ENCODE measurements at regions not wholly inside any gene's neighbourhood (a gene's known extent, or its start where the extent isn't known, plus 50 kb on each side); places are given as distances from the start of the nearest gene placed in this dataset.
A peak's percentile ranks its signal among the peaks of the same experiment; 100 is the strongest.

GRCh38 chr20:40154514-40154913, 534.5 kb downstream of the MAFB start:
- Histone ChIP-seq H3K27me3 (replicated peaks; ENCODE audit: control insufficient read depth, insufficient read depth, low read length) (peaks cover 4% of the 10 kb centered on the region), H3K9ac (ENCODE audit: low read length) (no peak overlapping the region), H3K9me3 (ENCODE audit: control insufficient read depth, low read length) (no peaks in the 10 kb centered on the region), H3K36me3 (ENCODE audit: control insufficient read depth, insufficient read depth, low read length, severe bottlenecking) (no peaks in the 10 kb centered on the region), H3K4me1 (ENCODE audit: control insufficient read depth, insufficient read depth, low read length) (peaks cover 7% of the 10 kb centered on the region), H3K4me3 (ENCODE audit: low read length) (no peak overlapping the region)
- DNase-seq (ENCODE audit: low read depth), result no peak

GRCh38 chr20:40148886-40149285, 540.1 kb downstream of the MAFB start:
- H3K9me3 ChIP-seq (ENCODE audit: control insufficient read depth, low read length), result peaks cover 8% of the 10 kb centered on the region
- peaks cover 6% of the 10 kb centered on the region for H3K27me3 ChIP-seq (replicated peaks; ENCODE audit: control insufficient read depth, insufficient read depth, low read length)
- H3K4me1 ChIP-seq (ENCODE audit: control insufficient read depth, insufficient read depth, low read length), result no peaks in the 10 kb centered on the region
- no peak overlapping the region for H3K4me3 ChIP-seq (ENCODE audit: low read length)
- no peak for DNase-seq (ENCODE audit: low read depth)
- H3K9ac ChIP-seq (ENCODE audit: low read length), result no peak overlapping the region
- H3K36me3 ChIP-seq (ENCODE audit: control insufficient read depth, insufficient read depth, low read length, severe bottlenecking), result no peaks in the 10 kb centered on the region

GRCh38 chr20:40146071-40146470, 543.0 kb downstream of the MAFB start:
- Histone ChIP-seq H3K9me3 (ENCODE audit: control insufficient read depth, low read length) (peaks cover 8% of the 10 kb centered on the region), H3K9ac (ENCODE audit: low read length) (no peak overlapping the region), H3K4me1 (ENCODE audit: control insufficient read depth, insufficient read depth, low read length) (no peaks in the 10 kb centered on the region), H3K36me3 (ENCODE audit: control insufficient read depth, insufficient read depth, low read length, severe bottlenecking) (no peaks in the 10 kb centered on the region), H3K4me3 (ENCODE audit: low read length) (no peak overlapping the region), H3K27me3 (replicated peaks; ENCODE audit: control insufficient read depth, insufficient read depth, low read length) (peaks cover 6% of the 10 kb centered on the region)
- DNase-seq (ENCODE audit: low read depth), result no peak

GRCh38 chr20:40144581-40144980, 544.5 kb downstream of the MAFB start:
- Histone ChIP-seq H3K27me3 (replicated peaks; ENCODE audit: control insufficient read depth, insufficient read depth, low read length) (peaks cover 6% of the 10 kb centered on the region), H3K9me3 (ENCODE audit: control insufficient read depth, low read length) (peaks cover 8% of the 10 kb centered on the region), H3K4me3 (ENCODE audit: low read length) (no peak overlapping the region), H3K36me3 (ENCODE audit: control insufficient read depth, insufficient read depth, low read length, severe bottlenecking) (no peaks in the 10 kb centered on the region), H3K4me1 (ENCODE audit: control insufficient read depth, insufficient read depth, low read length) (no peaks in the 10 kb centered on the region), H3K9ac (ENCODE audit: low read length) (no peak overlapping the region)
- DNase-seq (ENCODE audit: low read depth), result no peak

GRCh38 chr20:40134176-40134575, 554.9 kb downstream of the MAFB start:
- Histone ChIP-seq H3K36me3 (ENCODE audit: control insufficient read depth, insufficient read depth, low read length, severe bottlenecking) (no peaks in the 10 kb centered on the region), H3K27me3 (replicated peaks; ENCODE audit: control insufficient read depth, insufficient read depth, low read length) (peaks cover 14% of the 10 kb centered on the region), H3K9ac (ENCODE audit: low read length) (no peak overlapping the region), H3K4me3 (ENCODE audit: low read length) (no peak overlapping the region), H3K4me1 (ENCODE audit: control insufficient read depth, insufficient read depth, low read length) (no peaks in the 10 kb centered on the region), H3K9me3 (ENCODE audit: control insufficient read depth, low read length) (no peaks in the 10 kb centered on the region)
- no peak for DNase-seq (ENCODE audit: low read depth)

- Histone ChIP-seq H3K4me1 (ENCODE audit: control insufficient read depth, insufficient read depth, low read length) (no peaks in the 10 kb centered on the region), H3K9ac (ENCODE audit: low read length) (no peak overlapping the region), H3K36me3 (ENCODE audit: control insufficient read depth, insufficient read depth, low read length, severe bottlenecking) (no peaks in the 10 kb centered on the region), H3K27me3 (replicated peaks; ENCODE audit: control insufficient read depth, insufficient read depth, low read length) (peaks cover 4% of the 10 kb centered on the region), H3K4me3 (ENCODE audit: low read length) (no peak overlapping the region), H3K9me3 (ENCODE audit: control insufficient read depth, low read length) (no peaks in the 10 kb centered on the region)
- DNase-seq (ENCODE audit: low read depth), result no peak
Measured at GRCh38 chr20:40120827-40121226, 568.2 kb downstream of the MAFB start.

GRCh38 chr20:40111282-40111681, 577.8 kb downstream of the MAFB start:
- no peak overlapping the region for H3K9ac ChIP-seq (ENCODE audit: low read length)
- no peak for DNase-seq (ENCODE audit: low read depth)
- no peaks in the 10 kb centered on the region for H3K36me3 ChIP-seq (ENCODE audit: control insufficient read depth, insufficient read depth, low read length, severe bottlenecking)
- no peaks in the 10 kb centered on the region for H3K9me3 ChIP-seq (ENCODE audit: control insufficient read depth, low read length)
- no peak overlapping the region for H3K4me3 ChIP-seq (ENCODE audit: low read length)
- H3K27me3 ChIP-seq (replicated peaks; ENCODE audit: control insufficient read depth, insufficient read depth, low read length), result no peaks in the 10 kb centered on the region
- peaks cover 32% of the 10 kb centered on the region for H3K4me1 ChIP-seq (ENCODE audit: control insufficient read depth, insufficient read depth, low read length)

- peak overlapping the region; percentile 4 for H3K4me3 ChIP-seq (ENCODE audit: low read length)
- no peaks in the 10 kb centered on the region for H3K9me3 ChIP-seq (ENCODE audit: control insufficient read depth, low read length)
- peak overlapping the region; percentile 54 for H3K9ac ChIP-seq (ENCODE audit: low read length)
- no peaks in the 10 kb centered on the region for H3K27me3 ChIP-seq (replicated peaks; ENCODE audit: control insufficient read depth, insufficient read depth, low read length)
- H3K4me1 ChIP-seq (ENCODE audit: control insufficient read depth, insufficient read depth, low read length), result peaks cover 32% of the 10 kb centered on the region
- H3K36me3 ChIP-seq (ENCODE audit: control insufficient read depth, insufficient read depth, low read length, severe bottlenecking), result no peaks in the 10 kb centered on the region
- DNase-seq (ENCODE audit: low read depth), result no peak
Measured at GRCh38 chr20:40110311-40110831, 578.7 kb downstream of the MAFB start.

- Histone ChIP-seq H3K36me3 (ENCODE audit: control insufficient read depth, insufficient read depth, low read length, severe bottlenecking) (no peaks in the 10 kb centered on the region), H3K27me3 (replicated peaks; ENCODE audit: control insufficient read depth, insufficient read depth, low read length) (no peaks in the 10 kb centered on the region), H3K9me3 (ENCODE audit: control insufficient read depth, low read length) (no peaks in the 10 kb centered on the region), H3K9ac (ENCODE audit: low read length) (no peak overlapping the region), H3K4me3 (ENCODE audit: low read length) (no peak overlapping the region), H3K4me1 (ENCODE audit: control insufficient read depth, insufficient read depth, low read length) (peaks cover 32% of the 10 kb centered on the region)
- no peak for DNase-seq (ENCODE audit: low read depth)
Measured at GRCh38 chr20:40109136-40109535, 579.9 kb downstream of the MAFB start.

GRCh38 chr20:40108321-40108720, 580.7 kb downstream of the MAFB start:
- Histone ChIP-seq H3K27me3 (replicated peaks; ENCODE audit: control insufficient read depth, insufficient read depth, low read length) (no peaks in the 10 kb centered on the region), H3K9ac (ENCODE audit: low read length) (no peak overlapping the region), H3K36me3 (ENCODE audit: control insufficient read depth, insufficient read depth, low read length, severe bottlenecking) (no peaks in the 10 kb centered on the region), H3K9me3 (ENCODE audit: control insufficient read depth, low read length) (no peaks in the 10 kb centered on the region), H3K4me3 (ENCODE audit: low read length) (no peak overlapping the region), H3K4me1 (ENCODE audit: control insufficient read depth, insufficient read depth, low read length) (peaks cover 32% of the 10 kb centered on the region)
- DNase-seq (ENCODE audit: low read depth), result no peak

GRCh38 chr20:40104959-40105358, 584.1 kb downstream of the MAFB start:
- H3K9me3 ChIP-seq (ENCODE audit: control insufficient read depth, low read length), result no peaks in the 10 kb centered on the region
- H3K27me3 ChIP-seq (replicated peaks; ENCODE audit: control insufficient read depth, insufficient read depth, low read length), result no peaks in the 10 kb centered on the region
- no peak for DNase-seq (ENCODE audit: low read depth)
- no peaks in the 10 kb centered on the region for H3K36me3 ChIP-seq (ENCODE audit: control insufficient read depth, insufficient read depth, low read length, severe bottlenecking)
- no peak overlapping the region for H3K9ac ChIP-seq (ENCODE audit: low read length)
- H3K4me1 ChIP-seq (ENCODE audit: control insufficient read depth, insufficient read depth, low read length), result peaks cover 21% of the 10 kb centered on the region
- H3K4me3 ChIP-seq (ENCODE audit: low read length), result no peak overlapping the region

GRCh38 chr20:40103420-40103819, 585.6 kb downstream of the MAFB start:
- peaks cover 5% of the 10 kb centered on the region for H3K4me1 ChIP-seq (ENCODE audit: control insufficient read depth, insufficient read depth, low read length)
- no peaks in the 10 kb centered on the region for H3K27me3 ChIP-seq (replicated peaks; ENCODE audit: control insufficient read depth, insufficient read depth, low read length)
- no peak overlapping the region for H3K4me3 ChIP-seq (ENCODE audit: low read length)
- no peak for DNase-seq (ENCODE audit: low read depth)
- no peaks in the 10 kb centered on the region for H3K9me3 ChIP-seq (ENCODE audit: control insufficient read depth, low read length)
- H3K9ac ChIP-seq (ENCODE audit: low read length), result no peak overlapping the region
- no peaks in the 10 kb centered on the region for H3K36me3 ChIP-seq (ENCODE audit: control insufficient read depth, insufficient read depth, low read length, severe bottlenecking)

All from adipocyte (in vitro differentiated cells).